AG10803 (cell line): ENCODE measurements at regions not wholly inside any gene's neighbourhood (a gene's known extent, or its start where the extent isn't known, plus 50 kb on each side); places are given as distances from the start of the nearest gene placed in this dataset.
"Not testable (repeated sequence)": the region's sequence is repeated elsewhere in the genome, so short reads cannot be mapped to it uniquely, and the experiment has no call there.

ENCODE experiments used
- DNase-seq: peaks from one replicate; pipeline ENCODE4 v3.0.0; 2010; ENCODE audit warnings: low read depth
- H3K4me3 ChIP-seq: 2 replicates; pipeline ENCODE4 v1.5.1; 2011; ENCODE audit warnings: mild to moderate bottlenecking, low read length, control low read depth
- CTCF ChIP-seq: conservative IDR thresholded peaks from 2 replicates; pipeline ENCODE4 v1.5.1; 2011; ENCODE audit warnings: mild to moderate bottlenecking, low read length, control low read depth, inconsistent platforms

GRCh38 chr6:6091608-6092002, 84.9 kb upstream of the NRN1 start:
- no peak for DNase-seq

GRCh38 chr6:6090861-6091607, 84.3 kb upstream of the NRN1 start:
- no peak for DNase-seq
- no peak for TF ChIP-seq CTCF

More at GRCh38 chr6:6091608-6092002, 84.9 kb upstream of the NRN1 start:
- H3K4me3 ChIP-seq = no peak overlapping the region
- TF ChIP-seq CTCF = no peak

GRCh38 chr6:6085928-6086668, 79.4 kb upstream of the NRN1 start:
- TF ChIP-seq CTCF = no peak
- no peak overlapping the region for H3K4me3 ChIP-seq
- DNase-seq = no peak

More at GRCh38 chr6:6090861-6091607, 84.3 kb upstream of the NRN1 start:
- H3K4me3 ChIP-seq = no peak overlapping the region

GRCh38 chr6:6080975-6081374, 74.2 kb upstream of the NRN1 start:
- no peak for DNase-seq
- TF ChIP-seq CTCF = no peak
- H3K4me3 ChIP-seq = no peak overlapping the region

- TF ChIP-seq CTCF = no peak
- no peak overlapping the region for H3K4me3 ChIP-seq
- DNase-seq = no peak
Measured at GRCh38 chr6:6074190-6074589, 67.5 kb upstream of the NRN1 start.

- DNase-seq, H3K4me3 ChIP-seq: not testable (repeated sequence)
Measured at GRCh38 chr6:6068157-6068556, 61.4 kb upstream of the NRN1 start.

GRCh38 chr6:6058054-6058444, 51.3 kb upstream of the NRN1 start:
- DNase-seq = no peak
- TF ChIP-seq CTCF = no peak
- H3K4me3 ChIP-seq = no peak overlapping the region
